GM21717 (cell line): ENCODE measurements at regions not wholly inside any gene's neighbourhood (a gene's known extent, or its start where the extent isn't known, plus 50 kb on each side); places are given as distances from the start of the nearest gene placed in this dataset.
"Not testable (repeated sequence)": the region's sequence is repeated elsewhere in the genome, so short reads cannot be mapped to it uniquely, and the experiment has no call there.

Experiments
- ATAC-seq: cut with Tn5 transposase; IDR thresholded peaks from one replicate; pipeline ENCODE4 v1.9.1; 2021; ENCODE audit warnings: mild to moderate bottlenecking, moderate library complexity; ENCODE audit not compliant: unreplicated experiment

DNA sequence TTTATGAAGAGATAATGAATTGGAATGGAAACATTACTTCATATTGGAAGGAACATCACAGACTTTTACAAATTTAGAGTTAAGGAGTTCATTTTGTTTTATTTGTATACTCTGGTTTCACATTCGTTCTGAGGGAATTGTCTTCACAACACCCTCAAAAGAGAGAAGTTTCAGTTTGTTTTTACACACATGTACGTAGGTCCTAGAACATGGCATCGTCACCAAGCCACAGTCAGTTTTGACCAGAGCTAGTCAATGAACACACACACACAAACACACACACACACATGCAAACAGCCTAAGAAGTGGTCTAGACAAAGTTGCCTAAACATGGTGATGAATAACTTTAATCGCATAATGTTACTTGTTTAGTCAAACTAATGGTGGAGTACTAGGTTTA is 427.9 kb upstream of the BCHE start:
- no peak for ATAC-seq

GRCh38 chr3:166263460-166263859 is 426.2 kb upstream of the BCHE start:
- no peak for ATAC-seq

DNA sequence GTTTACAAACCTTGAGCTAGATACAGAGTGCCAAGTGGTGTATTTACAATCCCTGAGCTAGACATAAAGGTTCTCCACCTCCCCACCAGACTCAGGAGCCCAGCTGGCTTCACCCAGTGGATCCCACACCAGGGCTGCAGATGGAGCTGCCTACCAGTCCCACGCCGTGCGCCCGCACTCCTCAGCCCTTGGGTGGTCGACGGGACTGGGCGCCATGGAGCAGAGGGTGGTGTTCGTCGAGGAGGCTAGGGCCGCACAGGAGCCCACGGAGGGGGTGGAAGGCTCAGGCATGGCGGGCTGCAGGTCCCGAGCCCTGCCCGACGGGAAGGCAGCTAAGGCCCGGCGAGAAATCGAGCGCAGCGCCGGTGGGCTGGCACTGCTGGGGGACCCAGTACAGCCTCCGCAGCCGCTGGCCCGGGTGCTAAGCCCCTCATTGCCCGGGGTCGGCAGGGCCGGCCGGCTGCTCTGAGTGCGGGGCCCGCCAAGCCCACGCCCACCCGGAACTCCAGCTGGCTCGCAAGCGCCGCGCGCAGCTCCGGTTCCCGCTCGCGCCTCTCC is 421.1 kb upstream of the BCHE start:
- not testable (repeated sequence) for ATAC-seq

DNA sequence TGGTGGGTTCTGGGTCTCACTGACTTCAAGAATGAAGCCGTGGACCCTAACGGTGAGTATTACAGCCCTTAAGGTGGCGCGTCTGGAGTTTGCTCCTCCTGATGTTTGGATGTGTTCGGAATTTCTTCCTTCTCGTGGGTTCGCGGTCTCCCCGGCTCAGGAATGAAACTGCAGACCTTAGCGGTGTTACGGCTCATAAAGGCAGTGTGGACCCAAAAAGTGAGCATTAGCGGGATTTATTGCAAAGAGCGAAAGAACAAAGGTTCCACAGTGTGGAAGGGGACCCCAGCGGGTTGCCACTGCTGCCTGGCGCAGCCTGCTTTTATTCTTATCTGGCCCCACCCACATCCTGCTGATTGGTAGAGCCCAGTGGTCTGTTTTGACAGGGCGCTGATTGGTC is 420.5 kb upstream of the BCHE start:
- no peak for ATAC-seq

- ATAC-seq: no peak
These were observed 411.6 kb upstream of the BCHE start for GRCh38 chr3:166248784-166249183.

GRCh38 chr3:166243511-166243910 is 406.3 kb upstream of the BCHE start:
- ATAC-seq: no peak

DNA sequence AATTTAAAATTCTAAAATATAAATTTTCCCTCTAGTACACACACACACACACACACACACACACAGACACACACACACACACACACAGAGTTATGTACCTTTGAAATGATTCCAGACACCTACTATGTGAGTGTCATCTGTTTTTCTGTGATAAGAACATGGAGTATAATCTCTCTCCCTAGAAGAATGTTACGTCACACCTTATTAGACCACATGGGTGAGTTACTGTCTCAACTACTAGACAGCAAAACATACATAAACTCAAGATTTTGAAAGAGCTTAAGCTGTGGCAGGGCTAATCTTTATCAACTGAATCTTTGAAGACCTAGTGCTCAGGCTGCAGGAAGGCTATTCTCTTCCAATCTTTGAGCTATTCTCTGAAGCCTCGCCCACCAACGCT is 385.9 kb upstream of the BCHE start:
- no peak for ATAC-seq

GRCh38 chr3:166211451-166211850 is 374.2 kb upstream of the BCHE start:
- no peak for ATAC-seq

DNA sequence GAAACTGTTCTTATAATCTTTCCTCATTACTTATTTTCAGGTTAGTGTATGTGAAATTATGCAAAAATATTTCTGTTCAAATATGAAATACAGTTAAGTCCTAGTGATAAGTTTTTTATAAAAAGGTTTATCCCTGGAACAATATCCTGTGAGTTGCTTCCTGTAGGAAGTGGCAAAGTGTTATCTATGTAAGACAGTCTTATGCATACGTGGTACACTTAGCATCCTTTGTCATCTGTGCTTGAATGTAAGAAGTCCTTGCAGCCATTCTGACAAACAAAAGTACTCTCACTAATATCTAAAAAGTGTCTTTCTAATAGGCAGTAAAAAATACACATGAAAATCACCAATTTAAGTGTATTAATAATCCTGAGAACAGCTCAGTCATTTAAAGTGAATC is 372.5 kb upstream of the BCHE start:
- no peak for ATAC-seq

- no peak for ATAC-seq
These were observed 367.9 kb upstream of the BCHE start for GRCh38 chr3:166205158-166205557.

GRCh38 chr3:166201476-166201875 is 364.3 kb upstream of the BCHE start:
- ATAC-seq: no peak

DNA sequence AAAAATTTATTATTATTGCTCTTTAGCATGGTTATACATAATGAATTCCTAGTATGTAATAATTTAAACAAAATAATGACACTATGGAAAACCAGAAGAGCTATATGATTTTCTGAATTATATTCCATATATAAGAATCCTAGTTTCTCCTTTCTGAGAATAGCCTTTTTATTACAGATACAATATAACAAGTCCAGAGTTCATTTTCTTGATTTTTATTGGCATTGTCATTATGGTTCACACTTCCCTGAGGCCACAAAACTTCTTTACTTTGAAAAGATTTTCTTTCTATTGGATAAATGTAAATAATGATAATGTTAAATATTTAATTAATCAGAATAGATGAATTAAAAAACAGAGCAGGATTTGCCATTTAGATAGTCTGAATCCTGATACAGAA is 362.3 kb upstream of the BCHE start:
- no peak for ATAC-seq

DNA sequence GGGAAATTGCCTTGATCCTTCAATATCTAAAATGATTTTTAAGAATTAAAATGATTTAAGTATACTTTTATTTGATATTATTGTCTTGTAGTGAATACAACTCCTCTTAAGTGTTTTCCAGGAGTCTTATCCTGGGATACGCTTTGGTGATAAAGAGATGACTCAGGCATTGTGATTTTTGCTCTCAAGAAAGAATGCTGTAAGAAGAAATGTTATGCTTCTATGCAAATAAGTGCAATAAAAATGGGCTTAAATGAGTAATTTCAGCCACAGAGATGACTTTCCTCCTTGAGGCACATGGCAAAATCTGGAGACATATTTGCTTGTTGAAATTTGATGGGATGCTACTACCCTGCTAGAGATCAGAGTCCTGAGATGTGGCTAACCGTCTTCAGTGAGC is 358.6 kb upstream of the BCHE start:
- no peak for ATAC-seq

- no peak for ATAC-seq
These were observed 354.2 kb upstream of the BCHE start for GRCh38 chr3:166191411-166191810.

DNA sequence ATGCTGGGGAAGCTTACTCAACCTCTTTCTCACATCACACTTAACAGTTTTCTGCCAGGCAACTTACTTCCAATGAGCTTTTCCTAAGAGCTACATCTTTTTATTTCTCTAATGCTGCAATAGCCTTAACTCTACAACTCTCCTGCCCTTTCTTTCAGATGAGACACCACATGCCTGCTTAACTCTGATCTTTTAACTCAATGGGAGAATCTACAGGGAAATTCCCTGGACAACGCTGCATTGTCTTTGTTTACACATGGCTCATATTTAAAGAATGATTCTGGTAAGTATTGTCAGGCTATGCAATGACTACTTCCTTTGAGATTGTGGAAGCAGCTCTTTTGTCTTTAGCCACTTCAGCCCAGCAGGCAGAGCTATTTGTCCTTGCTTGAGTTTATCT is 353.1 kb upstream of the BCHE start:
- ATAC-seq: no peak

DNA sequence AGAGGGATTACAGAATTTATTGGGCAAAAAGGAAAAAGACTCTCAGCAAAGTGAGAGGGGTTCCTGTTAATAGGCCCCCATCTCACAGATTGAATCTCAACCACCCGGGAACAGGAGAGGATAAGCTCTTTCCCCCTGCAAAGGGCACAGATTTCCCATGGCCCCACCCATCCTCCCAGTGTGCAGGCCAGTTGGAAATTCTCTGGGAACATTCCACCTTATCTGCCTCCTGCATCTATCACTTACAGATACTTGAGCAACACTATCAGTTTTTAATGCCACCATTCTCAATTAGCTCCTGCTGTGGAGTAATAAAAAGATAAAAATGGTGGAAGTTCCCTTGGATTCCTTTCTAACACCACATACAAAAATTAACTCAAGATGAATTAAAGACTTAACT is 350.0 kb upstream of the BCHE start:
- ATAC-seq: no peak

- no peak for ATAC-seq
These were observed 348.8 kb upstream of the BCHE start for GRCh38 chr3:166186003-166186402.

DNA sequence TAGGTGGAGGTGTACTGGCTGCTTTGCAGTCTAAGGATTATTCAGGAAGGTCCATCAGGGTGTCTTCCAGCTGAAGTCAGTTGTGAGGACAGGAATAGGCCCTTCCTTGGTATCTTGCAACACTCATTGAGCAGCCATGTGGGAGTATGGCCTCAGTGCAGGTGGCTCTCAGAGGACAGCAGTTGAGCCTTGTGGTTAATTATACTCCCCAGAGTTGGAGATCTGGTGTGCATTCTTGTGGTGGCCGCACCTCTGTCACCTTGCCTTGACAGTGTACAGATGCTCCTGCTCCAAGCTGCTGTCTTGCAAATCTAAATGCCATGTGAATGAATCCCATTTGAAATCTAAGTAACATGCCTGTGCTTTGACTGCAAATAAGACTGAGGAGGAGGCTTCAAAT is 339.9 kb upstream of the BCHE start:
- ATAC-seq: no peak

DNA sequence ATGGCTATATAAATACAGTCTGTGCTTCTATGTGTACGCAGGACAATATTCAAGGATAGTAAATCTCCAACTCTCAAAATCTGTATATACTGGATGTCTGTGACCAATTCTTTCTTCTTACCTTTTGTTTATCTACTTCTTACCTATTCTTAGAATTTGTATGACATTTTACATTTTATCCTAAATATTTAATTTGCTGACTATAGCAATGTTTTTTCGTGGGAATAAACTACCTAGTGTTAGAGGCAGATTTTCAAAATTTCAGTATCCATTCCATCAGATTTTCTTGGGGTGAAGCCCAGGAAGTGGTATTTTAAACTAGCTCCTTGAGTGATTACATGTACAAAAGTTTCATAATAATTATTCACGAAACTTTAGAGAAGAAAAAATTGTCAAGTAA is 334.5 kb upstream of the BCHE start:
- ATAC-seq: no peak

GRCh38 chr3:166169681-166170080 is 332.5 kb upstream of the BCHE start:
- no peak for ATAC-seq

- ATAC-seq: no peak
These were observed 290.7 kb upstream of the BCHE start for GRCh38 chr3:166127969-166128368.

- no peak for ATAC-seq
These were observed 288.0 kb upstream of the BCHE start for GRCh38 chr3:166125179-166125578.

- no peak for ATAC-seq
These were observed 286.4 kb upstream of the BCHE start for GRCh38 chr3:166123576-166123975.

DNA sequence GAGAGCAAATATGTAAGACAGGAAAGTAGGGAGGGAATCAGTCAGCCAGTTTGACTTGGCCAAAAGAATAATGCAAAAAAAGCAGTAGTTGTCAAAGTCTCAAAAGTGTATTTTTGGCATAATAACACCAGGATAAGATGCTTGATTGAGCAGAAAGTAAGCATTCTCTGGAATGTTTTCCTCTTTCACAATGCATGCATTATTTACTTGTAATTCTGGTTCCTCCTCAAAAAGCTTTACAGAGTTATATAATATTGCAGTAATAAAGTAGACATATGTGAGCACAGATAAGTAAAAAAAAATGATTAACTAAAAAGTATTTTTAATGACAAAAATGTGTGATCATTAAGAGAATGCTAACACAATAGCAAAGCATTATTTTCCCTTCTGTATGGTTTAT is 285.9 kb upstream of the BCHE start:
- ATAC-seq: no peak
